Erythroblast (primary cell): ENCODE measurements at regions not wholly inside any gene's neighbourhood (a gene's known extent, or its start where the extent isn't known, plus 50 kb on each side); places are given as distances from the start of the nearest gene placed in this dataset.

Experiments
- GATA1 ChIP-seq: IDR thresholded peaks from 2 replicates; pipeline ENCODE4 v1.6.1; 2011; ENCODE audit warnings: low read depth, mild to moderate bottlenecking, control low read depth, low read length, moderate library complexity
- POLR2A ChIP-seq: IDR thresholded peaks from 2 replicates; pipeline ENCODE4 v1.6.1; 2011; ENCODE audit warnings: mild to moderate bottlenecking, low read length

DNA sequence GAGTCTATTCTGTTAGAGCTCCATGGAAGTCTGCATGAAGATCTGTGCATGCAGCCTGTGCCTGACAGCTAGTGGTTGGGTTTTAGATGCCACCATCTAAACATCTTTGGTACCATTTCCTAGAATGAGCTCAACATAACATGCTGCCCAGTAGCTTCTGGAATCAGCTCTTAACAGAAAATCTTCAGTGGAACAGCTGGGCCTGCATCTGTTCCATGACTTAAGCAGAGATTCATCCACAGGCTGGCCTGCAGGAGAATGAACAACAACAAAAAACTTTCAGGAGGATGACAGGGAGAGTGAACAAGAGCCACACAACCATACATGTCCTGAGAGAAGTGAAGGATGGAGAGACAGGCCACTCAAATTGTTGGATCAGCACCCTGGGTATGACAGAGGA, 316.6 kb downstream of the RDH14 start:
- no peak for TF ChIP-seq POLR2A
- no peak for TF ChIP-seq GATA1
